ENCODE measurements at regions not wholly inside any gene's neighbourhood (a gene's known extent, or its start where the extent isn't known, plus 50 kb on each side); places are given as distances from the start of the nearest gene placed in this dataset.

GRCh38 chr5:18117968-18118367, 483.7 kb downstream of the TAF11L14 start:
- FAIRE-seq = no peak

GRCh38 chr5:18119156-18119785, 485.0 kb downstream of the TAF11L14 start:
- no peak for FAIRE-seq

- no peak for FAIRE-seq
Measured at GRCh38 chr5:18141222-18141621, 507.0 kb downstream of the TAF11L14 start.

GRCh38 chr5:18142831-18143230, 508.6 kb downstream of the TAF11L14 start:
- no peak for FAIRE-seq

- FAIRE-seq = no peak
Measured at GRCh38 chr5:18152671-18153070, 518.4 kb downstream of the TAF11L14 start.

GRCh38 chr5:18158166-18158565, 523.9 kb downstream of the TAF11L14 start:
- FAIRE-seq = no peak

- FAIRE-seq = no peak
Measured at GRCh38 chr5:18159331-18159730, 525.1 kb downstream of the TAF11L14 start.

- no peak for FAIRE-seq
Measured at GRCh38 chr5:18171684-18172083, 537.4 kb downstream of the TAF11L14 start.

- no peak for FAIRE-seq
Measured at GRCh38 chr5:18179579-18179978, 545.3 kb downstream of the TAF11L14 start.

GRCh38 chr5:18181575-18181974, 547.3 kb downstream of the TAF11L14 start:
- no peak for FAIRE-seq

GRCh38 chr5:18195910-18196309, 561.6 kb downstream of the TAF11L14 start:
- FAIRE-seq = no peak

GRCh38 chr5:18197734-18198133, 563.5 kb downstream of the TAF11L14 start:
- FAIRE-seq = no peak

GRCh38 chr5:18202164-18202563, 567.9 kb downstream of the TAF11L14 start:
- FAIRE-seq = no peak

- FAIRE-seq = no peak
Measured at GRCh38 chr5:18203296-18203695, 569.0 kb downstream of the TAF11L14 start.

- no peak for FAIRE-seq
Measured at GRCh38 chr5:18213666-18214065, 579.4 kb downstream of the TAF11L14 start.

GRCh38 chr5:18216016-18216415, 581.8 kb downstream of the TAF11L14 start:
- FAIRE-seq = no peak

- no peak for FAIRE-seq
Measured at GRCh38 chr5:18216729-18217128, 582.5 kb downstream of the TAF11L14 start.

GRCh38 chr5:18219241-18219640, 585.0 kb downstream of the TAF11L14 start:
- no peak for FAIRE-seq

- no peak for FAIRE-seq
Measured at GRCh38 chr5:18220631-18221030, 586.4 kb downstream of the TAF11L14 start.

- no peak for FAIRE-seq
Measured at GRCh38 chr5:18236386-18236785, 602.1 kb downstream of the TAF11L14 start.

- FAIRE-seq = no peak
Measured at GRCh38 chr5:18238321-18238720, 604.1 kb downstream of the TAF11L14 start.

- FAIRE-seq = no peak
Measured at GRCh38 chr5:18240971-18241370, 606.7 kb downstream of the TAF11L14 start.

GRCh38 chr5:18243846-18244245, 609.6 kb downstream of the TAF11L14 start:
- FAIRE-seq = no peak

GRCh38 chr5:18244309-18244708, 610.0 kb downstream of the TAF11L14 start:
- no peak for FAIRE-seq

- no peak for FAIRE-seq
Measured at GRCh38 chr5:18252559-18252958, 618.3 kb downstream of the TAF11L14 start.
